Breast epithelium (tissue), 3 donors: ENCODE measurements at regions not wholly inside any gene's neighbourhood (a gene's known extent, or its start where the extent isn't known, plus 50 kb on each side); places are given as distances from the start of the nearest gene placed in this dataset.

Experiments
- POLR2A ChIP-seq: fragments of 450-650 bp; IDR thresholded peaks from one replicate; pipeline ENCODE4 v1.6.1; 2016; ENCODE audit warnings: antibody characterized with exemption, mild to moderate bottlenecking, moderate library complexity
- POLR2AphosphoS5 ChIP-seq, 3 donors: sonication (generic); formaldehyde crosslinking; IDR thresholded peaks; one replicate each; pipeline ENCODE4 v1.6.1; 2017; ENCODE audit warnings: antibody characterized with exemption in 3 of 3
- TF ChIP-seq, protein P1 (sequence below), 3 donors: fragments of 450-650 bp; IDR thresholded peaks; one replicate each; pipeline ENCODE4 v1.5.1; 2016 to 2017; ENCODE audit warnings: antibody characterized with exemption in 3 of 3, mild to moderate bottlenecking in 3 of 3, moderate library complexity in 3 of 3

DNA sequence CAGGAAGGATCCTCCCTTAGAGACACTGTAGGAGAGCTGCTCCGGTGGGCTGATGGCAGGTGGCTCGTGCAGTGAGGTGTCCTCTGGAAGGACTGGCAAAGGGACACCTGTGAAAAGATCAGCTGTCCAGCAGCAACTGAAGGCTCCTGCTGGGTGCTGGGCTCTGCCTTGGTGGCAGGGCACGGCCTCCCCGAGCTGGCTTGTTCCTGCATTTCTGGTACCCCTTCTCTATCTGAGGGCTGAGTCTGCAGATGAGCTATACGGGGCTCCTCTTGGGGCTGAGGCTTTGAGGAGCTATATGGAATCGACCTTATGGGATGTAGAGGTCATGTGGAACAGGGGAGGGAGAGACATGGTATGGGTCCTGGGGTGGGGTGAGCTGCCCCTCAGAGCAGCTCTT, 875.8 kb downstream of the BRD1 start:
- TF ChIP-seq, protein P1, sequence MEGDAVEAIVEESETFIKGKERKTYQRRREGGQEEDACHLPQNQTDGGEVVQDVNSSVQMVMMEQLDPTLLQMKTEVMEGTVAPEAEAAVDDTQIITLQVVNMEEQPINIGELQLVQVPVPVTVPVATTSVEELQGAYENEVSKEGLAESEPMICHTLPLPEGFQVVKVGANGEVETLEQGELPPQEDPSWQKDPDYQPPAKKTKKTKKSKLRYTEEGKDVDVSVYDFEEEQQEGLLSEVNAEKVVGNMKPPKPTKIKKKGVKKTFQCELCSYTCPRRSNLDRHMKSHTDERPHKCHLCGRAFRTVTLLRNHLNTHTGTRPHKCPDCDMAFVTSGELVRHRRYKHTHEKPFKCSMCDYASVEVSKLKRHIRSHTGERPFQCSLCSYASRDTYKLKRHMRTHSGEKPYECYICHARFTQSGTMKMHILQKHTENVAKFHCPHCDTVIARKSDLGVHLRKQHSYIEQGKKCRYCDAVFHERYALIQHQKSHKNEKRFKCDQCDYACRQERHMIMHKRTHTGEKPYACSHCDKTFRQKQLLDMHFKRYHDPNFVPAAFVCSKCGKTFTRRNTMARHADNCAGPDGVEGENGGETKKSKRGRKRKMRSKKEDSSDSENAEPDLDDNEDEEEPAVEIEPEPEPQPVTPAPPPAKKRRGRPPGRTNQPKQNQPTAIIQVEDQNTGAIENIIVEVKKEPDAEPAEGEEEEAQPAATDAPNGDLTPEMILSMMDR (IDR thresholded peaks at IDR 0.05) = no peak
- TF ChIP-seq POLR2AphosphoS5 (IDR thresholded peaks at IDR 0.05) (no peak), POLR2A (no peak)
